K562 (cell line): ENCODE measurements at regions not wholly inside any gene's neighbourhood (a gene's known extent, or its start where the extent isn't known, plus 50 kb on each side); places are given as distances from the start of the nearest gene placed in this dataset.

Experiments
- ATAC-seq: fragments of 200-7000 bp; cut with Tn5 transposase; 3 replicates; pipeline ENCODE4 v1.9.1; 2020; ENCODE audit warnings: moderate library complexity
- BruUV-seq: library from RNA; stranded (reverse); fragments of 400-500 nt; replicated peaks from 2 replicates; lab custom pipeline; 2021; lab: Mats Ljungman, UMichigan
- CTCF ChIA-PET: fragments of 300-600 bp; formaldehyde crosslinking; extraction: SDS; loops from one replicate; lab custom pipeline; 2021; ENCODE audit warnings: low intra/inter-chr PET ratio; lab: Yijun Ruan, JAX
- POLR2A ChIA-PET: fragments of 300-600, 350-650 bp; sonication (Branson Sonifier 250); formaldehyde crosslinking; extraction: SDS; loops from one replicate; lab custom pipeline; 2021; ENCODE audit warnings: antibody characterized with exemption, inconsistent platforms; lab: Yijun Ruan, JAX
- DNase-seq, 4 experiments: peaks; one replicate each; pipeline versions ENCODE4 v3.0.0 to v3.0.0-alpha.2; 2011 to 2018; ENCODE audit warnings: low spot score in 3 of 4, mixed read lengths in 3 of 4; ENCODE audit errors: extremely low read depth in 1 of 4
- FAIRE-seq: peaks from 2 replicates; lab custom pipeline; 2011; peaks lifted over from hg19 to GRCh38; lab: Jason Lieb, UNC
- H2AFZ ChIP-seq: 2 replicates; pipeline ENCODE4 v1.6.0; 2011; ENCODE audit warnings: low read depth, low read length, control low read depth, inconsistent platforms
- H3K27ac ChIP-seq: fragments of 200-600 bp; 3 replicates; pipeline ENCODE4 v1.8.0; 2011; ENCODE audit warnings: low read depth, mild to moderate bottlenecking, control low read depth, inconsistent platforms, low read length, moderate library complexity, mixed read lengths; ENCODE audit errors: extremely low read depth
- H3K27me3 ChIP-seq, 2 experiments: fragments of 300-600 bp in 1 of 2; 2 replicates in 1 of 2; 3 replicates in 1 of 2; pipeline versions ENCODE4 v1.6.0 to v1.8.0; 2011; ENCODE audit warnings: inconsistent platforms in 2 of 2, low read length in 2 of 2, mild to moderate bottlenecking in 1 of 2, mixed read lengths in 1 of 2, moderate library complexity in 1 of 2; ENCODE audit not compliant: control insufficient read depth in 2 of 2, insufficient read depth in 2 of 2
- H3K36me3 ChIP-seq: fragments of 300-600 bp; 3 replicates; pipeline ENCODE4 v1.8.0; 2011; ENCODE audit warnings: mild to moderate bottlenecking, low read length, inconsistent platforms; ENCODE audit not compliant: control insufficient read depth, insufficient read depth
- H3K4me1 ChIP-seq, 2 experiments: fragments of 200-600 bp in 1 of 2; replicated peaks in 1 of 2; 2 replicates in 1 of 2; 3 replicates in 1 of 2; pipeline versions ENCODE4 v1.5.1 to v1.8.0; 2011; ENCODE audit warnings: inconsistent platforms in 2 of 2, low read length in 2 of 2, mild to moderate bottlenecking in 1 of 2, mixed read lengths in 1 of 2, moderate library complexity in 1 of 2; ENCODE audit not compliant: control insufficient read depth in 2 of 2, insufficient read depth in 2 of 2
- H3K4me2 ChIP-seq: 2 replicates; pipeline ENCODE4 v1.6.1; 2011; ENCODE audit warnings: low read length, control low read depth, inconsistent platforms, mixed read lengths; ENCODE audit not compliant: insufficient read depth
- H3K4me3 ChIP-seq: fragments of 200-600 bp; sonication (generic), shearing (Covaris generic); 2 replicates; pipeline ENCODE4 v1.5.1; 2016; ENCODE audit warnings: control low read depth, inconsistent platforms
- H3K79me2 ChIP-seq: fragments of 200-600 bp; 3 replicates; pipeline ENCODE4 v1.8.0; 2011; ENCODE audit warnings: low read length, inconsistent platforms; ENCODE audit not compliant: control insufficient read depth, insufficient read depth
- H3K9ac ChIP-seq, 2 experiments: 2 replicates each; pipeline versions ENCODE4 v1.6.0 to v1.6.1; 2011; ENCODE audit warnings: low read depth in 2 of 2, low read length in 2 of 2, control low read depth in 1 of 2, inconsistent platforms in 1 of 2, mild to moderate bottlenecking in 1 of 2, mixed read lengths in 1 of 2; ENCODE audit not compliant: insufficient read depth in 1 of 2
- H3K9me1 ChIP-seq: one replicate; pipeline ENCODE4 v1.6.0; 2011; ENCODE audit warnings: inconsistent platforms, mild to moderate bottlenecking, low read length, moderate library complexity; ENCODE audit not compliant: control insufficient read depth, insufficient read depth
- H3K9me3 ChIP-seq: replicated peaks from 2 replicates; pipeline ENCODE4 v1.5.1; 2011; ENCODE audit warnings: low read depth, low read length, inconsistent platforms; ENCODE audit not compliant: control insufficient read depth, insufficient read depth
- H4K20me1 ChIP-seq: replicated peaks from 2 replicates; pipeline ENCODE4 v1.6.1; 2011; ENCODE audit warnings: low read length, inconsistent platforms, mixed read lengths; ENCODE audit not compliant: control insufficient read depth, insufficient read depth
- EHMT2 ChIP-seq: fragments of 450-650 bp; IDR thresholded peaks from 2 replicates; pipeline ENCODE4 v1.6.1; 2018; ENCODE audit warnings: antibody characterized with exemption
- WGBS: fragments of 100-300 bp; shearing (Covaris generic); methylation state at CpG from one replicate; pipeline ENCODE4 v1.1.6; 2016; ENCODE audit warnings: low coverage, mixed read lengths; ENCODE audit not compliant: insufficient coverage; ENCODE audit errors: missing lambda C conversion rate; 5-methylcytosine and 5-hydroxymethylcytosine counted together
- in situ Hi-C: fragments of 300-500 bp; cut with MboI; formaldehyde crosslinking; loops from 4 replicates; pipeline ENCODE4 v1.15.0; 2018; ENCODE audit warnings: inconsistent platforms, mixed read lengths
- intact Hi-C: fragments of 100-400 bp; cut with micrococcal nuclease; formaldehyde crosslinking; loops from 2 replicates; pipeline ENCODE4 v1.14.2; 2022
- TF ChIP-seq, protein P1 (sequence below): fragments of 250-450 bp; sonication (Bioruptor Pico); IDR thresholded peaks from 2 replicates; pipeline ENCODE4 v1.5.0; 2021; ENCODE audit warnings: mild to moderate bottlenecking, borderline replicate concordance

DNA sequence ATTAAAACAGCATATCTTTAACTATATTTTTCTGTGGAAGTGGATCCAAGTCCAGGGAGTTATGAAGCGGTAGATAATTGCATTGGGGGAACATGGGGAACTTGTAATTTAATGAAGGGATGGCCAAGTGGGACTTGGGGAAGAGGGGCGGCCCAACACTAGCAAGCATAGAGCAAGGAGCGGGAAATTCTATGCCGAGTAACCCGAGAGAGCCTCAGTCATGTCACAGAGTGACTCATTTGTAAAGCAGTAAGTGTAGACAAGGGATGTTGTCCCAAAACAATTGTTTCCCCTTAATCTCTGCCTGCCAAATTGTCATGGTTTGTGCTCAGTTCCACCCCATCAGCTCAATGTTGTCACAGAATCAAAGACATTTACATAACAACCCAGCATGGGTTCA lies 620.1 kb downstream of the AJAP1 start:
- no peaks in the 10 kb centered on the region for H4K20me1 ChIP-seq
- no peak overlapping the region for H3K9ac ChIP-seq
- no peak overlapping the region for H3K4me2 ChIP-seq
- no peaks in the 10 kb centered on the region for H3K79me2 ChIP-seq
- no TSS peak for BruUV-seq
- ChIA-PET POLR2A (no interaction called here), CTCF (no interaction called here)
- DNase-seq = no peak
- H3K36me3 ChIP-seq = no peaks in the 10 kb centered on the region
- ATAC-seq = no peak
- H3K9me1 ChIP-seq = no peaks in the 10 kb centered on the region
- WGBS = 0% methylated on average over 5 of the region's 5 CpGs
- H3K27ac ChIP-seq = no peak overlapping the region
- in situ Hi-C loops (no loop called here), intact Hi-C loops (no loop called here)
- H2AFZ ChIP-seq = no peak overlapping the region
- no peaks in the 10 kb centered on the region; a peak in 1 of 5 replicates for H3K27me3 ChIP-seq
- no peak for FAIRE-seq
- TF ChIP-seq EHMT2 = no peak
- TF ChIP-seq, protein P1, sequence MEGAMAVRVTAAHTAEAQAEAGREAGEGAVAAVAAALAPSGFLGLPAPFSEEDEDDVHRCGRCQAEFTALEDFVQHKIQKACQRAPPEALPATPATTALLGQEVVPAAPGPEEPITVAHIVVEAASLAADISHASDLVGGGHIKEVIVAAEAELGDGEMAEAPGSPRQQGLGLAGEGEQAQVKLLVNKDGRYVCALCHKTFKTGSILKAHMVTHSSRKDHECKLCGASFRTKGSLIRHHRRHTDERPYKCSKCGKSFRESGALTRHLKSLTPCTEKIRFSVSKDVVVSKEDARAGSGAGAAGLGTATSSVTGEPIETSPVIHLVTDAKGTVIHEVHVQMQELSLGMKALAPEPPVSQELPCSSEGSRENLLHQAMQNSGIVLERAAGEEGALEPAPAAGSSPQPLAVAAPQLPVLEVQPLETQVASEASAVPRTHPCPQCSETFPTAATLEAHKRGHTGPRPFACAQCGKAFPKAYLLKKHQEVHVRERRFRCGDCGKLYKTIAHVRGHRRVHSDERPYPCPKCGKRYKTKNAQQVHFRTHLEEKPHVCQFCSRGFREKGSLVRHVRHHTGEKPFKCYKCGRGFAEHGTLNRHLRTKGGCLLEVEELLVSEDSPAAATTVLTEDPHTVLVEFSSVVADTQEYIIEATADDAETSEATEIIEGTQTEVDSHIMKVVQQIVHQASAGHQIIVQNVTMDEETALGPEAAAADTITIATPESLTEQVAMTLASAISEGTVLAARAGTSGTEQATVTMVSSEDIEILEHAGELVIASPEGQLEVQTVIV (CRISPR knock-in tag) = no peak
- no peaks in the 10 kb centered on the region for H3K9me3 ChIP-seq
- H3K4me3 ChIP-seq = no peak overlapping the region
- H3K4me1 ChIP-seq = no peaks in the 10 kb centered on the region
